GM23338 (cell line): ENCODE measurements at regions not wholly inside any gene's neighbourhood (a gene's known extent, or its start where the extent isn't known, plus 50 kb on each side); places are given as distances from the start of the nearest gene placed in this dataset.

Experiments used
- ATAC-seq: fragments of 200-7000 bp; cut with Tn5 transposase; 3 replicates; pipeline ENCODE4 v1.9.1; 2020
- DNase-seq: peaks from one replicate; pipeline ENCODE4 v3.0.0-alpha.2; 2015; ENCODE audit warnings: low spot score
- H2AFZ ChIP-seq: fragments of 200-600 bp; sonication (generic); 2 replicates; pipeline ENCODE4 v1.8.0; 2016; ENCODE audit warnings: antibody characterized with exemption, mild to moderate bottlenecking, moderate library complexity
- H3F3A ChIP-seq: fragments of 200-600 bp; sonication (generic); replicated peaks from 2 replicates; pipeline ENCODE4 v1.8.0; 2017; ENCODE audit warnings: antibody characterized with exemption, mixed run types, low read depth
- H3K27ac ChIP-seq: fragments of 200-600 bp; sonication (generic); 2 replicates; pipeline ENCODE4 v1.6.1; 2016; ENCODE audit warnings: low read depth
- H3K27me3 ChIP-seq: fragments of 200-600 bp; sonication (generic); 2 replicates; pipeline ENCODE4 v1.8.0; 2016; ENCODE audit warnings: mild to moderate bottlenecking, mixed run types, moderate library complexity; ENCODE audit not compliant: insufficient read depth
- H3K36me3 ChIP-seq: fragments of 200-600 bp; sonication (generic); 2 replicates; pipeline ENCODE4 v1.8.0; 2016; ENCODE audit warnings: mild to moderate bottlenecking; ENCODE audit not compliant: insufficient read depth
- H3K4me1 ChIP-seq: fragments of 200-600 bp; sonication (generic); 2 replicates; pipeline ENCODE4 v1.8.0; 2016; ENCODE audit warnings: mild to moderate bottlenecking, moderate library complexity; ENCODE audit not compliant: insufficient read depth
- H3K4me2 ChIP-seq: fragments of 200-600 bp; sonication (generic); 2 replicates; pipeline ENCODE4 v1.7.1; 2017; ENCODE audit warnings: mixed run types
- H3K4me3 ChIP-seq: fragments of 200-600 bp; sonication (generic); 2 replicates; pipeline ENCODE4 v1.6.1; 2016; ENCODE audit warnings: mixed run types
- H3K79me2 ChIP-seq: fragments of 200-600 bp; sonication (generic); replicated peaks from 2 replicates; pipeline ENCODE4 v1.8.0; 2017; ENCODE audit warnings: mild to moderate bottlenecking; ENCODE audit not compliant: insufficient read depth
- H3K9me2 ChIP-seq: fragments of 200-600 bp; sonication (generic); 2 replicates; pipeline ENCODE4 v1.8.0; 2017; ENCODE audit not compliant: insufficient read depth
- H4K20me1 ChIP-seq: fragments of 200-600 bp; sonication (generic); replicated peaks from 2 replicates; pipeline ENCODE4 v1.8.0; 2017; ENCODE audit warnings: mild to moderate bottlenecking; ENCODE audit not compliant: insufficient read depth
- H3K27ac Mint-ChIP-seq: 2 replicates; pipeline ENCODE4 v1.8.0; 2020; ENCODE audit warnings: inconsistent platforms, mild to moderate bottlenecking, moderate library complexity, mixed read lengths
- H3K27me3 Mint-ChIP-seq: 3 replicates; pipeline ENCODE4 v1.8.0; 2022; ENCODE audit warnings: low read depth, mild to moderate bottlenecking, moderate library complexity, mixed read lengths, inconsistent platforms; ENCODE audit not compliant: insufficient read depth, poor library complexity
- H3K36me3 Mint-ChIP-seq: 3 replicates; pipeline ENCODE4 v1.8.0; 2021; ENCODE audit warnings: low read depth, mild to moderate bottlenecking, inconsistent platforms, moderate library complexity, mixed read lengths
- H3K4me1 Mint-ChIP-seq: 3 replicates; pipeline ENCODE4 v1.8.0; 2020; ENCODE audit warnings: mild to moderate bottlenecking, inconsistent platforms, mixed read lengths
- H3K4me3 Mint-ChIP-seq: 3 replicates; pipeline ENCODE4 v1.8.0; 2021; ENCODE audit warnings: moderate library complexity, mild to moderate bottlenecking, inconsistent platforms, mixed read lengths
- H3K9me3 Mint-ChIP-seq: 3 replicates; pipeline ENCODE4 v1.8.0; 2020; ENCODE audit warnings: moderate library complexity, mild to moderate bottlenecking, inconsistent platforms, mixed read lengths
- CREB1 ChIP-seq: fragments of 250-450 bp; sonication (Bioruptor Pico); IDR thresholded peaks from 2 replicates; pipeline ENCODE4 v1.5.0; 2020; ENCODE audit warnings: low read depth, mild to moderate bottlenecking, moderate library complexity
- EZH2 ChIP-seq: fragments of 200-600 bp; sonication (generic); IDR thresholded peaks from one replicate; pipeline ENCODE4 v1.8.0; 2017; ENCODE audit warnings: antibody characterized with exemption, mild to moderate bottlenecking, low read depth; ENCODE audit not compliant: unreplicated experiment
- EZH2phosphoT487 ChIP-seq: fragments of 200-600 bp; sonication (generic); IDR thresholded peaks from one replicate; pipeline ENCODE4 v1.8.1; 2018; ENCODE audit warnings: antibody characterized with exemption; ENCODE audit not compliant: unreplicated experiment
- JUNB ChIP-seq: IDR thresholded peaks from one replicate; pipeline ENCODE4 v1.6.1; 2016; ENCODE audit warnings: antibody characterized with exemption; ENCODE audit not compliant: unreplicated experiment
- TF ChIP-seq, protein P1 (sequence below), 2 experiments: fragments of 200-600 bp in 1 of 2; sonication (generic) in 1 of 2; conservative IDR thresholded peaks; 2 replicates each; pipeline versions ENCODE4 v1.5.1 to v1.6.1; 2016 to 2017; ENCODE audit warnings: antibody characterized with exemption in 2 of 2, low read depth in 2 of 2, mild to moderate bottlenecking in 2 of 2, moderate library complexity in 1 of 2
- TF ChIP-seq, protein P2 (sequence below): IDR thresholded peaks from 2 replicates; pipeline ENCODE4 v1.6.1; 2016; ENCODE audit warnings: antibody characterized with exemption
- TF ChIP-seq, protein P3 (sequence below): IDR thresholded peaks from one replicate; pipeline ENCODE4 v1.6.1; 2018; ENCODE audit warnings: antibody characterized with exemption; ENCODE audit not compliant: unreplicated experiment

DNA sequence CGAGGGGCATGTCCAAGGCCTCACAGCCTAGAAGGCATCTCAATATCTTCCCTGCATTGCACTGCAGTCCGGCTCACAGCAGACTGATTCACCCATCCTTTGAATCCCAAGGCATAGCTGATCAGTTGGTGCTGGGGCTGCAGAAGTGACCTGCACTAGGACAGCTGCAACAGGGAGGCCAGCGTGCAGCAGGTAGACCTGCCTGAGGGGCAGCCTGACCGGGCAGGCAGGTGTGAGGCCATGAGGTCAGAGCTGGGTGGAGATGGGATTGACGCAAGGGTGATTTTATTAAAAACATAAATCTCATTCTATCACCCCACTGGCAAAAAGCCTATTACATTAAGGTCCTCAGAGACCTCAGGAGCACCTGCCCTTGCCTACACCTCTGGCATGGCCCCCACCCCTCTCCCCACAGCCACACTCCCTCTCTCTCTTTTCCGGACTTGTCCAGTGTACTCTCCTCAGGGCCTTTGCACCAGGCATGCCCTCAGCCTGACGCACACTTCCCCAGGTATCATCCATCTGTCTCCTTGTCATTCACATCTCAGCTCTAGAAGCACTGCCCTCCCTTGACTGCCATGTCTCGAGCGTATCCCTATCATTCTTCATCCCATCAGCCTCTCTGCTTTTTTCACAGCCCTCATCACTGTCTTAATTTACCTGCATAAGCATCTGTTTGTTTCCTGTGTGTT, 63.5 kb upstream of the WIPF1 start:
- H2AFZ ChIP-seq, result no peak overlapping the region
- no peaks in the 10 kb centered on the region for H3K27me3 ChIP-seq
- H3K4me3 ChIP-seq, result no peak overlapping the region
- H3F3A ChIP-seq, result no peaks in the 10 kb centered on the region
- H3K79me2 ChIP-seq, result no peaks in the 10 kb centered on the region
- no peak for DNase-seq
- ATAC-seq, result no peak
- no peaks in the 10 kb centered on the region for H3K36me3 ChIP-seq
- Mint-ChIP-seq H3K27ac (no peak overlapping the region), H3K36me3 (no peaks in the 10 kb centered on the region), H3K4me3 (no peak overlapping the region), H3K4me1 (peaks cover 16% of the 10 kb centered on the region), H3K27me3 (no peaks in the 10 kb centered on the region), H3K9me3 (no peaks in the 10 kb centered on the region)
- TF ChIP-seq, protein P1, sequence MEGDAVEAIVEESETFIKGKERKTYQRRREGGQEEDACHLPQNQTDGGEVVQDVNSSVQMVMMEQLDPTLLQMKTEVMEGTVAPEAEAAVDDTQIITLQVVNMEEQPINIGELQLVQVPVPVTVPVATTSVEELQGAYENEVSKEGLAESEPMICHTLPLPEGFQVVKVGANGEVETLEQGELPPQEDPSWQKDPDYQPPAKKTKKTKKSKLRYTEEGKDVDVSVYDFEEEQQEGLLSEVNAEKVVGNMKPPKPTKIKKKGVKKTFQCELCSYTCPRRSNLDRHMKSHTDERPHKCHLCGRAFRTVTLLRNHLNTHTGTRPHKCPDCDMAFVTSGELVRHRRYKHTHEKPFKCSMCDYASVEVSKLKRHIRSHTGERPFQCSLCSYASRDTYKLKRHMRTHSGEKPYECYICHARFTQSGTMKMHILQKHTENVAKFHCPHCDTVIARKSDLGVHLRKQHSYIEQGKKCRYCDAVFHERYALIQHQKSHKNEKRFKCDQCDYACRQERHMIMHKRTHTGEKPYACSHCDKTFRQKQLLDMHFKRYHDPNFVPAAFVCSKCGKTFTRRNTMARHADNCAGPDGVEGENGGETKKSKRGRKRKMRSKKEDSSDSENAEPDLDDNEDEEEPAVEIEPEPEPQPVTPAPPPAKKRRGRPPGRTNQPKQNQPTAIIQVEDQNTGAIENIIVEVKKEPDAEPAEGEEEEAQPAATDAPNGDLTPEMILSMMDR (conservative IDR thresholded peaks at IDR 0.05; ENCODE audit: low read depth in 2 of 2), result no peak
- TF ChIP-seq, protein P2, sequence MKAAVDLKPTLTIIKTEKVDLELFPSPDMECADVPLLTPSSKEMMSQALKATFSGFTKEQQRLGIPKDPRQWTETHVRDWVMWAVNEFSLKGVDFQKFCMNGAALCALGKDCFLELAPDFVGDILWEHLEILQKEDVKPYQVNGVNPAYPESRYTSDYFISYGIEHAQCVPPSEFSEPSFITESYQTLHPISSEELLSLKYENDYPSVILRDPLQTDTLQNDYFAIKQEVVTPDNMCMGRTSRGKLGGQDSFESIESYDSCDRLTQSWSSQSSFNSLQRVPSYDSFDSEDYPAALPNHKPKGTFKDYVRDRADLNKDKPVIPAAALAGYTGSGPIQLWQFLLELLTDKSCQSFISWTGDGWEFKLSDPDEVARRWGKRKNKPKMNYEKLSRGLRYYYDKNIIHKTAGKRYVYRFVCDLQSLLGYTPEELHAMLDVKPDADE, result no peak
- TF ChIP-seq CREB1 (CRISPR knock-in tag) (no peak), JUNB (no peak), EZH2phosphoT487 (no peak), EZH2 (no peak)
- TF ChIP-seq, protein P3, sequence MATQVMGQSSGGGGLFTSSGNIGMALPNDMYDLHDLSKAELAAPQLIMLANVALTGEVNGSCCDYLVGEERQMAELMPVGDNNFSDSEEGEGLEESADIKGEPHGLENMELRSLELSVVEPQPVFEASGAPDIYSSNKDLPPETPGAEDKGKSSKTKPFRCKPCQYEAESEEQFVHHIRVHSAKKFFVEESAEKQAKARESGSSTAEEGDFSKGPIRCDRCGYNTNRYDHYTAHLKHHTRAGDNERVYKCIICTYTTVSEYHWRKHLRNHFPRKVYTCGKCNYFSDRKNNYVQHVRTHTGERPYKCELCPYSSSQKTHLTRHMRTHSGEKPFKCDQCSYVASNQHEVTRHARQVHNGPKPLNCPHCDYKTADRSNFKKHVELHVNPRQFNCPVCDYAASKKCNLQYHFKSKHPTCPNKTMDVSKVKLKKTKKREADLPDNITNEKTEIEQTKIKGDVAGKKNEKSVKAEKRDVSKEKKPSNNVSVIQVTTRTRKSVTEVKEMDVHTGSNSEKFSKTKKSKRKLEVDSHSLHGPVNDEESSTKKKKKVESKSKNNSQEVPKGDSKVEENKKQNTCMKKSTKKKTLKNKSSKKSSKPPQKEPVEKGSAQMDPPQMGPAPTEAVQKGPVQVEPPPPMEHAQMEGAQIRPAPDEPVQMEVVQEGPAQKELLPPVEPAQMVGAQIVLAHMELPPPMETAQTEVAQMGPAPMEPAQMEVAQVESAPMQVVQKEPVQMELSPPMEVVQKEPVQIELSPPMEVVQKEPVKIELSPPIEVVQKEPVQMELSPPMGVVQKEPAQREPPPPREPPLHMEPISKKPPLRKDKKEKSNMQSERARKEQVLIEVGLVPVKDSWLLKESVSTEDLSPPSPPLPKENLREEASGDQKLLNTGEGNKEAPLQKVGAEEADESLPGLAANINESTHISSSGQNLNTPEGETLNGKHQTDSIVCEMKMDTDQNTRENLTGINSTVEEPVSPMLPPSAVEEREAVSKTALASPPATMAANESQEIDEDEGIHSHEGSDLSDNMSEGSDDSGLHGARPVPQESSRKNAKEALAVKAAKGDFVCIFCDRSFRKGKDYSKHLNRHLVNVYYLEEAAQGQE, result no peak
- no peaks in the 10 kb centered on the region for H3K9me2 ChIP-seq
- no peak overlapping the region for H3K27ac ChIP-seq
- no peak overlapping the region for H3K4me2 ChIP-seq
- no peaks in the 10 kb centered on the region; the same call in 1 of the 2 replicates for H4K20me1 ChIP-seq
- H3K4me1 ChIP-seq, result peaks cover 9% of the 10 kb centered on the region
